ENCODE measurements at regions not wholly inside any gene's neighbourhood (a gene's known extent, or its start where the extent isn't known, plus 50 kb on each side); places are given as distances from the start of the nearest gene placed in this dataset.

- WGBS, 2 donors: 88 to 92% methylated on average over 5 of the region's 5 CpGs
Measured at GRCh38 chr13:105643966-105644365, 891.5 kb downstream of the EFNB2 start.

GRCh38 chr13:105642511-105642958, 892.9 kb downstream of the EFNB2 start:
- H3K4me3 ChIP-seq (ENCODE audit: low read depth, poor library complexity, severe bottlenecking): no peak overlapping the region
- DNase-seq (ENCODE audit: low spot score in 2 of 2): no peak
- 91 to 93% methylated on average over 8 of the region's 8 CpGs for WGBS, 2 donors
- no peak for TF ChIP-seq CTCF (IDR thresholded peaks at IDR 0.05)
- TF ChIP-seq POLR2A (IDR thresholded peaks at IDR 0.05): no peak
- intact Hi-C loops (cut with DNase I; ENCODE audit: low total_unique reads): no loop called here

More at GRCh38 chr13:105643966-105644365, 891.5 kb downstream of the EFNB2 start:
- no peak for TF ChIP-seq POLR2A (IDR thresholded peaks at IDR 0.05)
- TF ChIP-seq CTCF (IDR thresholded peaks at IDR 0.05): no peak
- no peak for DNase-seq (ENCODE audit: low spot score in 2 of 2)
- intact Hi-C loops (cut with DNase I; ENCODE audit: low total_unique reads): no loop called here
- H3K4me3 ChIP-seq (ENCODE audit: low read depth, poor library complexity, severe bottlenecking): no peak overlapping the region

- 75% methylated on average over 5 of the region's 5 CpGs for WGBS, 2 donors
- TF ChIP-seq CTCF (IDR thresholded peaks at IDR 0.05) (no peak), POLR2A (IDR thresholded peaks at IDR 0.05) (no peak)
Measured at GRCh38 chr13:105641121-105641520, 894.3 kb downstream of the EFNB2 start.

GRCh38 chr13:105638426-105638825, 897.0 kb downstream of the EFNB2 start:
- no peak overlapping the region for H3K4me3 ChIP-seq (ENCODE audit: low read depth, poor library complexity, severe bottlenecking)
- DNase-seq (ENCODE audit: low spot score in 2 of 2): no peak
- intact Hi-C loops (cut with DNase I; ENCODE audit: low total_unique reads): no loop called here
- WGBS, 2 donors: 91 to 93% methylated on average over 3 of the region's 3 CpGs
- TF ChIP-seq CTCF (IDR thresholded peaks at IDR 0.05): no peak

More at GRCh38 chr13:105641121-105641520, 894.3 kb downstream of the EFNB2 start:
- no peak for DNase-seq (ENCODE audit: low spot score in 2 of 2)
- intact Hi-C loops (cut with DNase I; ENCODE audit: low total_unique reads): no loop called here
- no peak overlapping the region for H3K4me3 ChIP-seq (ENCODE audit: low read depth, poor library complexity, severe bottlenecking)

GRCh38 chr13:105634059-105634458, 901.4 kb downstream of the EFNB2 start:
- WGBS, 2 donors: 85 to 91% methylated on average over 2 of the region's 2 CpGs
- no peak overlapping the region for H3K4me3 ChIP-seq (ENCODE audit: low read depth, poor library complexity, severe bottlenecking)
- TF ChIP-seq CTCF (IDR thresholded peaks at IDR 0.05) (no peak), POLR2A (IDR thresholded peaks at IDR 0.05) (no peak)
- DNase-seq (ENCODE audit: low spot score in 2 of 2): no peak
- intact Hi-C loops (cut with DNase I; ENCODE audit: low total_unique reads): no loop called here

GRCh38 chr13:105630431-105630830, 905.0 kb downstream of the EFNB2 start:
- TF ChIP-seq CTCF (IDR thresholded peaks at IDR 0.05) (no peak), POLR2A (IDR thresholded peaks at IDR 0.05) (no peak)

More at GRCh38 chr13:105630431-105630830, 905.0 kb downstream of the EFNB2 start:
- 90 to 91% methylated on average over 6 of the region's 6 CpGs for WGBS, 2 donors
- H3K4me3 ChIP-seq (ENCODE audit: low read depth, poor library complexity, severe bottlenecking): no peak overlapping the region
- no peak for DNase-seq (ENCODE audit: low spot score in 2 of 2)
- intact Hi-C loops (cut with DNase I; ENCODE audit: low total_unique reads): no loop called here

All from lower leg skin (tissue), 4 donors.